ENCODE measurements at regions not wholly inside any gene's neighbourhood (a gene's known extent, or its start where the extent isn't known, plus 50 kb on each side); places are given as distances from the start of the nearest gene placed in this dataset.

- Histone ChIP-seq H3K27me3 (replicated peaks in 1 of 4; ENCODE audit: control extremely low read depth in 1 of 4, control insufficient read depth in 3 of 4, insufficient read depth in 4 of 4, low read length in 3 of 4) (no peaks in the 10 kb centered on the region), H3K79me2 (ENCODE audit: control insufficient read depth, insufficient read depth, low read length) (no peaks in the 10 kb centered on the region), H3K4me1 (ENCODE audit: control insufficient read depth in 2 of 2, insufficient read depth in 2 of 2, low read length in 2 of 2) (no peaks in the 10 kb centered on the region), H3K27ac (ENCODE audit: low read length in 2 of 2) (no peak overlapping the region), H3K4me2 (replicated peaks; ENCODE audit: low read depth, low read length, poor library complexity, severe bottlenecking) (no peak overlapping the region), H4K20me1 (ENCODE audit: control insufficient read depth, insufficient read depth, low read length, poor library complexity, severe bottlenecking) (no peaks in the 10 kb centered on the region), H3K9me3 (ENCODE audit: control extremely low read depth in 1 of 3, control insufficient read depth in 2 of 3, insufficient read depth in 1 of 3, low read length in 2 of 3) (no peaks in the 10 kb centered on the region), H3K9ac (ENCODE audit: low read length) (no peak overlapping the region), H2AFZ (ENCODE audit: insufficient read depth, low read depth, low read length, poor library complexity, severe bottlenecking) (no peak overlapping the region), H3K36me3 (replicated peaks in 1 of 2; ENCODE audit: control extremely low read depth in 1 of 2, control insufficient read depth in 1 of 2, extremely low read depth in 1 of 2, insufficient read depth in 2 of 2, low read length in 1 of 2) (no peaks in the 10 kb centered on the region), H3K4me3 (ENCODE audit: control extremely low read depth in 1 of 5, extremely low read depth in 1 of 5, insufficient read depth in 1 of 5, low read depth in 2 of 5, low read length in 4 of 5) (no peak overlapping the region)
- peaks cover 2% of the 10 kb centered on the region for H3K9me3 Mint-ChIP-seq (ENCODE audit: insufficient read depth)
- intact Hi-C loops (cut with micrococcal nuclease), result no loop called here
- no peak overlapping the region for H3K4me3 Mint-ChIP-seq
- no peak overlapping the region for H3K27ac Mint-ChIP-seq
- no peaks in the 10 kb centered on the region for H3K4me1 Mint-ChIP-seq
- DNase-seq (no peak), ATAC-seq (ENCODE audit: low read depth) (no peak)
- ChIA-PET POLR2A (no interaction called here), CTCF (no interaction called here)
- TF ChIP-seq CTCF (IDR thresholded peaks at IDR 0.05) (no peak), EZH2 (IDR thresholded peaks at IDR 0.05; ENCODE audit: borderline replicate concordance, insufficient read depth, low read depth, low read length, poor library complexity, severe bottlenecking) (no peak)
- H3K27me3 Mint-ChIP-seq, result no peaks in the 10 kb centered on the region
Measured at GRCh38 chr14:44029933-44030332, 477.1 kb downstream of the FSCB start.

- DNase-seq (no peak), ATAC-seq (ENCODE audit: low read depth) (no peak)
- Histone ChIP-seq H3K79me2 (ENCODE audit: control insufficient read depth, insufficient read depth, low read length) (no peaks in the 10 kb centered on the region), H2AFZ (ENCODE audit: insufficient read depth, low read depth, low read length, poor library complexity, severe bottlenecking) (no peak overlapping the region), H3K9ac (ENCODE audit: low read length) (no peak overlapping the region), H3K27ac (ENCODE audit: low read length in 2 of 2) (no peak overlapping the region), H3K4me3 (ENCODE audit: control extremely low read depth in 1 of 5, extremely low read depth in 1 of 5, insufficient read depth in 1 of 5, low read depth in 2 of 5, low read length in 4 of 5) (no peak overlapping the region), H4K20me1 (ENCODE audit: control insufficient read depth, insufficient read depth, low read length, poor library complexity, severe bottlenecking) (no peaks in the 10 kb centered on the region), H3K4me2 (replicated peaks; ENCODE audit: low read depth, low read length, poor library complexity, severe bottlenecking) (no peak overlapping the region), H3K4me1 (ENCODE audit: control insufficient read depth in 2 of 2, insufficient read depth in 2 of 2, low read length in 2 of 2) (no peaks in the 10 kb centered on the region), H3K9me3 (ENCODE audit: control extremely low read depth in 1 of 3, control insufficient read depth in 2 of 3, insufficient read depth in 1 of 3, low read length in 2 of 3) (no peaks in the 10 kb centered on the region), H3K36me3 (replicated peaks in 1 of 2; ENCODE audit: control extremely low read depth in 1 of 2, control insufficient read depth in 1 of 2, extremely low read depth in 1 of 2, insufficient read depth in 2 of 2, low read length in 1 of 2) (no peaks in the 10 kb centered on the region), H3K27me3 (replicated peaks in 1 of 4; ENCODE audit: control extremely low read depth in 1 of 4, control insufficient read depth in 3 of 4, insufficient read depth in 4 of 4, low read length in 3 of 4) (no peaks in the 10 kb centered on the region)
- H3K9me3 Mint-ChIP-seq (ENCODE audit: insufficient read depth), result peaks cover 2% of the 10 kb centered on the region
- H3K27ac Mint-ChIP-seq, result no peak overlapping the region
- no peaks in the 10 kb centered on the region for H3K4me1 Mint-ChIP-seq
- intact Hi-C loops (cut with micrococcal nuclease), result no loop called here
- CTCF ChIA-PET, result no interaction called here
- no peak overlapping the region for H3K4me3 Mint-ChIP-seq
- POLR2A ChIA-PET, result no interaction called here
- TF ChIP-seq EZH2 (IDR thresholded peaks at IDR 0.05; ENCODE audit: borderline replicate concordance, insufficient read depth, low read depth, low read length, poor library complexity, severe bottlenecking), result no peak
- TF ChIP-seq CTCF (IDR thresholded peaks at IDR 0.05), result no peak
- H3K27me3 Mint-ChIP-seq, result no peaks in the 10 kb centered on the region
- 46% methylated on average over 2 of the region's 3 CpGs for WGBS (ENCODE audit: insufficient coverage)
Measured at GRCh38 chr14:44027397-44027796, 479.7 kb downstream of the FSCB start.

Data from B cell (primary cell).